Osteoblast (primary cell): ENCODE measurements at regions not wholly inside any gene's neighbourhood (a gene's known extent, or its start where the extent isn't known, plus 50 kb on each side); places are given as distances from the start of the nearest gene placed in this dataset.
A peak's percentile ranks its signal among the peaks of the same experiment; 100 is the strongest.

ENCODE experiments used
- DNase-seq: peaks from one replicate; pipeline ENCODE4 v3.0.0; 2011; ENCODE audit warnings: low spot score, mixed read lengths; ENCODE audit not compliant: insufficient read length; ENCODE audit errors: missing footprints
- H2AFZ ChIP-seq: 2 replicates; pipeline ENCODE4 v1.6.0; 2011; ENCODE audit warnings: mild to moderate bottlenecking, low read length
- H3K27ac ChIP-seq: 2 replicates; pipeline ENCODE4 v1.5.1; 2011; ENCODE audit warnings: mild to moderate bottlenecking, low read depth, low read length, moderate library complexity
- H3K27me3 ChIP-seq: 2 replicates; pipeline ENCODE4 v1.6.0; 2012; ENCODE audit warnings: mild to moderate bottlenecking, control low read depth, inconsistent platforms, low read length, moderate library complexity; ENCODE audit not compliant: insufficient read depth
- H3K36me3 ChIP-seq: 2 replicates; pipeline ENCODE4 v1.5.1; 2011; ENCODE audit warnings: mild to moderate bottlenecking, low read length, control low read depth, moderate library complexity; ENCODE audit not compliant: insufficient read depth
- H3K4me1 ChIP-seq: 2 replicates; pipeline ENCODE4 v1.5.1; 2011; ENCODE audit warnings: mild to moderate bottlenecking, low read length, control low read depth, moderate library complexity; ENCODE audit not compliant: insufficient read depth
- H3K4me2 ChIP-seq: 2 replicates; pipeline ENCODE4 v1.6.0; 2011; ENCODE audit warnings: mild to moderate bottlenecking, low read length; ENCODE audit not compliant: insufficient read depth
- H3K4me3 ChIP-seq: fragments of 200-600 bp; sonication (generic); 3 replicates; pipeline ENCODE4 v1.5.1; 2012; ENCODE audit warnings: mild to moderate bottlenecking, low read length, inconsistent platforms; ENCODE audit not compliant: insufficient read depth
- H3K79me2 ChIP-seq: 2 replicates; pipeline ENCODE4 v1.6.0; 2012; ENCODE audit warnings: mild to moderate bottlenecking, low read length, control low read depth, inconsistent platforms; ENCODE audit not compliant: insufficient read depth
- H3K9me3 ChIP-seq: 2 replicates; pipeline ENCODE4 v1.5.1; 2011; ENCODE audit warnings: low read depth, low read length, control low read depth
- H4K20me1 ChIP-seq: 2 replicates; pipeline ENCODE4 v1.6.0; 2012; ENCODE audit warnings: mild to moderate bottlenecking, low read length, control low read depth; ENCODE audit not compliant: insufficient read depth
- TF ChIP-seq, protein P1 (sequence below): IDR thresholded peaks from 2 replicates; pipeline ENCODE4 v1.5.1; 2011; ENCODE audit warnings: mild to moderate bottlenecking, low read depth, low read length, moderate library complexity; ENCODE audit errors: extremely low read depth

DNA sequence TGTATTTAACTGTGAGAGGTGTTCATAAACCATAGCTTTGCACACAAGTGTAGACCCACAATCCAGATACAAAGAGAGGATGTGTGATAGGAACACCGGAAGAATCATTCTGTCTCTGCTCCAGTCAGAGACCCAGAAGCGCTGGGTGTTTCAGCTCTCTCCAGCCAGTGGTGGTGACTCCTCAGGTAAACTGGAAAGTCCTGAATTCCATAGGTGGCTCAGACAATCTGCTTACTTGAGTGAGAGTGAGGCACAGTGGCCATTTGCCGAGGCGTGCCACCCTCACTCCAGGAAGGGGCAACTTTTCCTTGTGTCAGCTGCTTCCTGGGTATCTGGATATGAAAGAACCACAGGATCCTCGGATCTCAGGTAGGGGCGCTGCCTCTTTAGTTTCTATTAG, 171.5 kb downstream of the KCNS3 start:
- Histone ChIP-seq H3K27ac (no peak overlapping the region), H3K27me3 (no peaks in the 10 kb centered on the region), H3K36me3 (no peaks in the 10 kb centered on the region), H3K79me2 (no peaks in the 10 kb centered on the region), H2AFZ (no peak overlapping the region), H3K4me1 (no peaks in the 10 kb centered on the region), H3K4me3 (no peak overlapping the region), H4K20me1 (no peaks in the 10 kb centered on the region), H3K9me3 (no peaks in the 10 kb centered on the region), H3K4me2 (no peak overlapping the region)
- DNase-seq, result no peak
- TF ChIP-seq, protein P1, sequence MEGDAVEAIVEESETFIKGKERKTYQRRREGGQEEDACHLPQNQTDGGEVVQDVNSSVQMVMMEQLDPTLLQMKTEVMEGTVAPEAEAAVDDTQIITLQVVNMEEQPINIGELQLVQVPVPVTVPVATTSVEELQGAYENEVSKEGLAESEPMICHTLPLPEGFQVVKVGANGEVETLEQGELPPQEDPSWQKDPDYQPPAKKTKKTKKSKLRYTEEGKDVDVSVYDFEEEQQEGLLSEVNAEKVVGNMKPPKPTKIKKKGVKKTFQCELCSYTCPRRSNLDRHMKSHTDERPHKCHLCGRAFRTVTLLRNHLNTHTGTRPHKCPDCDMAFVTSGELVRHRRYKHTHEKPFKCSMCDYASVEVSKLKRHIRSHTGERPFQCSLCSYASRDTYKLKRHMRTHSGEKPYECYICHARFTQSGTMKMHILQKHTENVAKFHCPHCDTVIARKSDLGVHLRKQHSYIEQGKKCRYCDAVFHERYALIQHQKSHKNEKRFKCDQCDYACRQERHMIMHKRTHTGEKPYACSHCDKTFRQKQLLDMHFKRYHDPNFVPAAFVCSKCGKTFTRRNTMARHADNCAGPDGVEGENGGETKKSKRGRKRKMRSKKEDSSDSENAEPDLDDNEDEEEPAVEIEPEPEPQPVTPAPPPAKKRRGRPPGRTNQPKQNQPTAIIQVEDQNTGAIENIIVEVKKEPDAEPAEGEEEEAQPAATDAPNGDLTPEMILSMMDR, result no peak

DNA sequence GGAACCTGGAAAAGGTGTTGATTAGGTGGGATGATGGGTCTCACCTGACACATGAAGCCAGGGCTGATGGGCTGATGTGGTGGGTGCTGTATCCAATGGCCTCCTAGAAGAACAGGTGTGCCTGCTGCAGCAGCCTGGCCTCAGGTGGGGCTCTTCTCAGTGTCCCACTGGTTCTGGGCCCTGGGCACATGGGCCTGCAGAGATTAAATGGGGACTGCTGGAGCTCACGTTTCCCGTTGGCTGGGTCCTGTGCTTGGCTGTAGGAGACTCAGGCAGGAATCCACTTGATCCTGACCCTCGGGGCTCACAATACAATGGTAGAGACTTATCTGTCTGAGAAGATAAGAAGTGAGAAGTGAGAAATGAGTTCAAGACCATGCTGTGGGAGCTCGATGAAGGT, 170.9 kb downstream of the KCNS3 start:
- H3K36me3 ChIP-seq, result no peaks in the 10 kb centered on the region
- DNase-seq, result no peak
- no peaks in the 10 kb centered on the region for H3K4me1 ChIP-seq
- H3K79me2 ChIP-seq, result no peaks in the 10 kb centered on the region
- no peaks in the 10 kb centered on the region for H3K9me3 ChIP-seq
- H3K4me2 ChIP-seq, result no peak overlapping the region
- TF ChIP-seq, protein P1, result no peak
- no peaks in the 10 kb centered on the region for H3K27me3 ChIP-seq
- H3K4me3 ChIP-seq, result no peak overlapping the region
- H2AFZ ChIP-seq, result no peak overlapping the region
- H3K27ac ChIP-seq, result no peak overlapping the region
- H4K20me1 ChIP-seq, result no peaks in the 10 kb centered on the region

DNA sequence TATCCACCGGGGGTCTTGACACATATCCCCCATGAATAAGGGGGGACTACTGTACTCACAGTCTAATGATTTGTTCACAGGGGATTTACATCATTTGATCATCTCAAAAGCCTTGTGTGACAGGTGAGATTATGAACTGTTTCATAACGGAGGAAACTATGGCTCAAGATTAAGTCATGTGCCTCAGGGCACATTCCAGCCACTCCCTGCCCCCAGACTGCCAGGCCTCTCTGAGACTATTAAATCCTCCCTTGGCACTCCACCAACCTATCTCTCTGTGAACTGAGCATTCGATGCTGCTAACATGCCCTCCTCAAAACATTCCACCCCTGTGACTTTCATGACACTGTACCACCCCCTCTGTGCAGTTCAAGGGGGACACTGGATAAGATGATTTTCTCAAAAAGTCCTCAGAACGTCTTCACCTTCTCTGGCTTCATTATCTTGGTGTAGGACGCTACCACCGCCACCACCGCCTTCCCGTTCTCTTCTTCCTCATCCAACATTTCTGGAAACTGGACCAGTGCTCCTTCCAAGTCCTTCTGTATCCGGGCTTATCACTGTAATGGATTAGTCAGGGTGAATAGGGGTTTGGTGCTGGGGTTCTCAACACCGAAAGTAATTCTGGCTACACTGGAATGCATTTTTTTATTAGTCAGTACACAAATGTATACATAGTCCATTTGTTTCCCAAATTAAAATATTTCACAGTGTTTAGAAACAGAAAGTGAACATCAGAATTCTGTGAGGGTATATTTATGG, 169.6 kb downstream of the KCNS3 start:
- Histone ChIP-seq H4K20me1 (no peaks in the 10 kb centered on the region), H3K27ac (no peak overlapping the region), H2AFZ (no peak overlapping the region), H3K27me3 (no peaks in the 10 kb centered on the region), H3K4me2 (no peak overlapping the region), H3K4me1 (no peaks in the 10 kb centered on the region), H3K9me3 (no peaks in the 10 kb centered on the region), H3K79me2 (no peaks in the 10 kb centered on the region), H3K36me3 (no peaks in the 10 kb centered on the region), H3K4me3 (no peak overlapping the region)
- TF ChIP-seq, protein P1, result no peak
- no peak for DNase-seq

DNA sequence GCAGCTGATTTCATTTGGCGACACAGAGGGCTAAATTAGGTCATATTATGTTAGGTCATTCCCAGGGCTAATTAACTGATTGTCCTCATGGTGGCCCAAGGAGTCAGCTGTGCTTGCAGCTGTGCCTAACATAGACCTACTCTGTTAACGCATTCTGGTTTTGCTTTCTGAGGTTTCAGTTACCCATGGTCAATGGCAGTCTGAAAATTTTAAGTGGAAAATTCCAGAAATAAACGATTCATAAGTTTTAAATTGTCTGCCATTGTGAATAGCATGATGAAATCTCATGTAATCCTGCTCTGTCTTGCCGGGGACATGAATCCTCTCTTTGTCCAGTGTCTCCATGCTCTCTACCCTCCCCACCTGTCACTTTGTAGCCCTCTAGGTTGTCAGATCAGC, 168.7 kb downstream of the KCNS3 start:
- Histone ChIP-seq H3K9me3 (no peaks in the 10 kb centered on the region), H3K27ac (no peak overlapping the region), H3K4me2 (no peak overlapping the region), H4K20me1 (no peaks in the 10 kb centered on the region), H3K36me3 (no peaks in the 10 kb centered on the region), H2AFZ (no peak overlapping the region), H3K79me2 (no peaks in the 10 kb centered on the region), H3K4me1 (no peaks in the 10 kb centered on the region), H3K4me3 (no peak overlapping the region), H3K27me3 (no peaks in the 10 kb centered on the region)
- TF ChIP-seq, protein P1, result no peak
- peak; percentile 22 for DNase-seq
